B cell (primary cell): ENCODE measurements at regions not wholly inside any gene's neighbourhood (a gene's known extent, or its start where the extent isn't known, plus 50 kb on each side); places are given as distances from the start of the nearest gene placed in this dataset.

ENCODE experiments used
- ATAC-seq: fragments of 200-7000 bp; cut with Tn5 transposase; one replicate; pipeline ENCODE4 v1.10.0; 2021; ENCODE audit warnings: low read depth, mild to moderate bottlenecking, moderate number of reproducible peaks, moderate library complexity
- CTCF ChIA-PET: fragments of 350-600 bp; sonication (Branson Sonifier 250); formaldehyde crosslinking; loops from one replicate; lab custom pipeline; 2021; ENCODE audit warnings: antibody characterized with exemption, inconsistent platforms; lab: Charles Lee
- POLR2A ChIA-PET: fragments of 350-600 bp; sonication (Branson Sonifier 250); formaldehyde crosslinking; loops from one replicate; lab custom pipeline; 2021; ENCODE audit warnings: antibody characterized with exemption; lab: Charles Lee
- DNase-seq: peaks from one replicate; pipeline ENCODE4 v3.0.0; 2013
- H2AFZ ChIP-seq: 2 replicates; pipeline ENCODE4 v1.6.1; 2012; ENCODE audit warnings: mild to moderate bottlenecking, low read depth, low read length; ENCODE audit not compliant: insufficient read depth, poor library complexity, severe bottlenecking
- H3K27ac ChIP-seq, 2 donors: 1 replicate in 1 of 2; 2 replicates in 1 of 2; pipeline ENCODE4 v1.5.1; 2012 to 2013; ENCODE audit warnings: low read length in 2 of 2, mild to moderate bottlenecking in 2 of 2, moderate library complexity in 1 of 2
- H3K27me3 ChIP-seq, 4 experiments: fragments of 200-600 bp in 1 of 4; sonication (generic) in 1 of 4; replicated peaks in 1 of 4; 1 replicate in 2 of 4; 2 replicates in 2 of 4; pipeline versions ENCODE4 v1.6.1 to v1.7.0; 2013 to 2016; ENCODE audit warnings: low read length in 3 of 4, mild to moderate bottlenecking in 2 of 4, mixed read lengths in 1 of 4, moderate library complexity in 1 of 4; ENCODE audit not compliant: insufficient read depth in 4 of 4, control insufficient read depth in 3 of 4; ENCODE audit errors: control extremely low read depth in 1 of 4
- H3K36me3 ChIP-seq, 2 experiments: replicated peaks in 1 of 2; 1 replicate in 1 of 2; 2 replicates in 1 of 2; pipeline versions ENCODE4 v1.6.1 to v1.7.1; 2013; ENCODE audit warnings: low read length in 1 of 2; ENCODE audit not compliant: insufficient read depth in 2 of 2, control insufficient read depth in 1 of 2; ENCODE audit errors: control extremely low read depth in 1 of 2, extremely low read depth in 1 of 2
- H3K4me1 ChIP-seq, 2 donors: fragments of 200-600 bp in 1 of 2; sonication (generic) in 1 of 2; 1 replicate in 1 of 2; 2 replicates in 1 of 2; pipeline versions ENCODE4 v1.5.1 to v1.6.1; 2013 to 2017; ENCODE audit warnings: low read length in 2 of 2; ENCODE audit not compliant: control insufficient read depth in 2 of 2, insufficient read depth in 2 of 2
- H3K4me2 ChIP-seq: replicated peaks from 2 replicates; pipeline ENCODE3; 2012; ENCODE audit warnings: mild to moderate bottlenecking, low read depth, low read length; ENCODE audit not compliant: poor library complexity, severe bottlenecking
- H3K4me3 ChIP-seq, 5 experiments: fragments of 200-600 bp in 1 of 5; sonication (generic) in 1 of 5; 1 replicate in 3 of 5; 2 replicates in 2 of 5; pipeline versions ENCODE4 v1.5.1 to v1.7.0; 2011 to 2016; ENCODE audit warnings: low read length in 4 of 5, mild to moderate bottlenecking in 4 of 5, low read depth in 2 of 5, control low read depth in 1 of 5, moderate library complexity in 1 of 5; ENCODE audit not compliant: insufficient read depth in 1 of 5; ENCODE audit errors: control extremely low read depth in 1 of 5, extremely low read depth in 1 of 5
- H3K79me2 ChIP-seq: fragments of 200-600 bp; sonication (generic); one replicate; pipeline ENCODE4 v1.6.0; 2016; ENCODE audit warnings: low read length; ENCODE audit not compliant: control insufficient read depth, insufficient read depth
- H3K9ac ChIP-seq: fragments of 200-600 bp; sonication (generic); 2 replicates; pipeline ENCODE4 v1.6.1; 2017; ENCODE audit warnings: mild to moderate bottlenecking, low read length, moderate library complexity
- H3K9me3 ChIP-seq, 3 donors: one replicate each; pipeline versions ENCODE4 v1.6.1 to v1.7.1; 2013; ENCODE audit warnings: low read length in 2 of 3; ENCODE audit not compliant: control insufficient read depth in 2 of 3, insufficient read depth in 1 of 3; ENCODE audit errors: control extremely low read depth in 1 of 3
- H4K20me1 ChIP-seq: 2 replicates; pipeline ENCODE4 v1.6.0; 2012; ENCODE audit warnings: mild to moderate bottlenecking, low read length; ENCODE audit not compliant: insufficient read depth, control insufficient read depth, poor library complexity, severe bottlenecking
- H3K27ac Mint-ChIP-seq: one replicate; pipeline ENCODE4 v1.8.0; 2021; ENCODE audit warnings: mixed read lengths
- H3K27me3 Mint-ChIP-seq: one replicate; pipeline ENCODE4 v1.8.0; 2021; ENCODE audit warnings: mixed read lengths
- H3K4me1 Mint-ChIP-seq: one replicate; pipeline ENCODE4 v1.8.0; 2021; ENCODE audit warnings: mixed read lengths
- H3K4me3 Mint-ChIP-seq: one replicate; pipeline ENCODE4 v1.8.0; 2021; ENCODE audit warnings: mixed read lengths
- H3K9me3 Mint-ChIP-seq: one replicate; pipeline ENCODE4 v1.8.0; 2022; ENCODE audit warnings: mixed read lengths; ENCODE audit not compliant: insufficient read depth
- EZH2 ChIP-seq: IDR thresholded peaks from 2 replicates; pipeline ENCODE4 v1.6.1; 2012; ENCODE audit warnings: borderline replicate concordance, low read depth, mild to moderate bottlenecking, moderate library complexity, low read length; ENCODE audit not compliant: insufficient read depth, poor library complexity, severe bottlenecking
- WGBS: methylation state at CpG from one replicate; pipeline ENCODE4 v1.1.5; 2013; ENCODE audit warnings: missing lambda C conversion rate; ENCODE audit not compliant: insufficient coverage; 5-methylcytosine and 5-hydroxymethylcytosine counted together
- intact Hi-C: fragments of 100-400 bp; cut with micrococcal nuclease; formaldehyde crosslinking; loops from one replicate; pipeline ENCODE4 v1.10.0; 2022
- TF ChIP-seq, protein P1 (sequence below): fragments of 200-600 bp; IDR thresholded peaks from one replicate; pipeline ENCODE4 v1.8.0; 2022; ENCODE audit warnings: antibody characterized with exemption, mild to moderate bottlenecking

DNA sequence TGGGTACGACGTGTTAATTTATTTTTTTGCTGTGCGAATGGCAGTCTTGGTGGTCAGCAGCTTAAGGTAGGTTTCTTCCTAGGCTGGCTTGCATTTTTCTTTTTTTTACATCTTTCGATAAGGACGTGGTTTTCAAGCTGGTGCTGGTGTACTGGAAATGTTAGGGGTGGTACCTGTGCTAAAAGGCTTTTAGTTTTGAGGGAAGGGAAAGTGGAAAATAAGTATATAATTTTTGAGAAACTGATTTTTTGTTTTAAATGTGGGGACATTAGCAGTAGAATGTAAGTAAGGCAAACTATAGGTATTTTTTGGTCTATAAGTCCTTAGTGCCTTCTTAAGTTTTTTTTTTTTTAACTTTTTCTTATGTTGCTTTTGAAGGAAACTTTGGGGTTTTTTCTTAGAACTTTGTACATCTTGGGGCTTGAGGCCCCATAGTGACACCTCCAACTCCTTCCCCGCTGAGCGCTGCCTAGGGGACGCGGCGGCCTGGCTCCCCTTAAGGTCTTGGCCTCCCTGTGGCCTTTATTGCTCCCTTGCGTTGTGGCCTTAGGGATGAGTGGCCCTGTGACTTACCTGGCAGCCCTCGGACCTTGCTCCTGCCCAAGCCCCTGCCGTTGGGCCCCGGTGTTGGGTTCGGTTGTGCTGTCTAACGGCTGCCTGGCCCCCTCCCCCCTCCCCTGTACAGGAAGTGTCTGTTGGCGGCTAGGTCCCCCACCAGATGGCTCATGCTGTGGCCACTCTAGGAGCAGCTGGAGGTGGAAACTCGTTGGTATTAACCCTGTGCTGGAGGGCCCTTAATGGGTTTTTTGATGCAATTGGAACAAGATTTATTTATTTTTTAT, 88.0 kb upstream of the RPRML start:
- DNase-seq (peak; percentile 91), ATAC-seq (peak; percentile 99)
- no peaks in the 10 kb centered on the region for H4K20me1 ChIP-seq
- peaks cover 11 to 12% of the 10 kb centered on the region in 2 donors for H3K4me1 ChIP-seq
- H2AFZ ChIP-seq = peak overlapping the region; percentile 98
- no peaks in the 10 kb centered on the region for H3K36me3 ChIP-seq
- H3K9me3 ChIP-seq = peaks cover 0 to 2% (median 2%) of the 10 kb centered on the region in 3 donors
- TF ChIP-seq, protein P1, sequence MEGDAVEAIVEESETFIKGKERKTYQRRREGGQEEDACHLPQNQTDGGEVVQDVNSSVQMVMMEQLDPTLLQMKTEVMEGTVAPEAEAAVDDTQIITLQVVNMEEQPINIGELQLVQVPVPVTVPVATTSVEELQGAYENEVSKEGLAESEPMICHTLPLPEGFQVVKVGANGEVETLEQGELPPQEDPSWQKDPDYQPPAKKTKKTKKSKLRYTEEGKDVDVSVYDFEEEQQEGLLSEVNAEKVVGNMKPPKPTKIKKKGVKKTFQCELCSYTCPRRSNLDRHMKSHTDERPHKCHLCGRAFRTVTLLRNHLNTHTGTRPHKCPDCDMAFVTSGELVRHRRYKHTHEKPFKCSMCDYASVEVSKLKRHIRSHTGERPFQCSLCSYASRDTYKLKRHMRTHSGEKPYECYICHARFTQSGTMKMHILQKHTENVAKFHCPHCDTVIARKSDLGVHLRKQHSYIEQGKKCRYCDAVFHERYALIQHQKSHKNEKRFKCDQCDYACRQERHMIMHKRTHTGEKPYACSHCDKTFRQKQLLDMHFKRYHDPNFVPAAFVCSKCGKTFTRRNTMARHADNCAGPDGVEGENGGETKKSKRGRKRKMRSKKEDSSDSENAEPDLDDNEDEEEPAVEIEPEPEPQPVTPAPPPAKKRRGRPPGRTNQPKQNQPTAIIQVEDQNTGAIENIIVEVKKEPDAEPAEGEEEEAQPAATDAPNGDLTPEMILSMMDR = no peak
- no peak for TF ChIP-seq EZH2
- peaks cover 36% of the 10 kb centered on the region for H3K4me1 Mint-ChIP-seq
- peak overlapping the region; percentile 94 for H3K9ac ChIP-seq
- no peaks in the 10 kb centered on the region for H3K27me3 Mint-ChIP-seq
- peak overlapping the region; percentile 75 to 93 for H3K27ac ChIP-seq
- CTCF ChIA-PET = interaction anchor here (1.2 kb wide), 1 partner anchor 39 kb away, joined by 4 read pairs; no protein-coding TSS in a partner anchor
- H3K79me2 ChIP-seq = no peaks in the 10 kb centered on the region
- H3K9me3 Mint-ChIP-seq = no peaks in the 10 kb centered on the region
- 4% methylated on average over 12 of the region's 18 CpGs for WGBS
- peak overlapping the region; percentile 65 to 95 (median 90) for H3K4me3 ChIP-seq
- H3K27ac Mint-ChIP-seq = peak overlapping the region; percentile 97
- no peaks in the 10 kb centered on the region for H3K27me3 ChIP-seq
- POLR2A ChIA-PET = interaction anchor here (0.6 to 0.7 kb wide), 4 partner anchors 150 to 874 kb away, joined by 3 to 4 read pairs (median 4); partner anchors contain the start of gene KANSL1
- peak overlapping the region; percentile 98 for H3K4me3 Mint-ChIP-seq
- intact Hi-C loops = loop anchor here (1.0 to 10.0 kb wide), 6 partner anchors 33 to 872 kb away; partner anchors contain the start of genes CDC27, EFCAB13, GOSR2 and KANSL1
- H3K4me2 ChIP-seq = peak overlapping the region; percentile 80

DNA sequence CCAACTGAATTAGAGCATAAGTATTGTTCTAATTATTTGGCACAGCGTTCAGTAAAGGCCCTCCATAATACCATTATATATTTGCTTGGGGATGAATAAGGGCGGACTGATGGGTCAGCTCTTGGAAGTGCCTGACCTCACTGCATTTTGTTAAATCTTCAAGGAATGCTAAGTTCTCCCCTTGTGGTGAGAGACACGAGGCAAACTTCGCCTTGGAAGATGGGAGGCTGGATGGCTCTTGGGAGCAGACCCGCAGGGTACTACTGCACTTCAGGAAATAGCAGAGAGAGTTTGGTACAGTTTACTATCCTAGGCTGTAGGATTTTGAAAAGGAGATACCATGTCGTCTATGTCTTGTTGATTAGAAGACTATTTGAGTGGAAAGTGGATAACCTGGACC, 87.0 kb upstream of the RPRML start:
- no peak for ATAC-seq
- TF ChIP-seq, protein P1 = no peak
- no peak for TF ChIP-seq EZH2
- Mint-ChIP-seq H3K9me3 (no peaks in the 10 kb centered on the region), H3K4me1 (peaks cover 29% of the 10 kb centered on the region), H3K27ac (peak overlapping the region; percentile 54), H3K27me3 (no peaks in the 10 kb centered on the region), H3K4me3 (peak overlapping the region; percentile 98)
- H3K4me2 ChIP-seq = no peak overlapping the region
- no peaks in the 10 kb centered on the region for H4K20me1 ChIP-seq
- no peak overlapping the region for H3K4me3 ChIP-seq
- POLR2A ChIA-PET = no interaction called here
- H3K36me3 ChIP-seq = no peaks in the 10 kb centered on the region
- H3K79me2 ChIP-seq = peaks cover 4% of the 10 kb centered on the region
- no peak overlapping the region for H2AFZ ChIP-seq
- no peak overlapping the region for H3K27ac ChIP-seq
- H3K27me3 ChIP-seq = no peaks in the 10 kb centered on the region
- DNase-seq = no peak
- CTCF ChIA-PET = no interaction called here
- H3K9ac ChIP-seq = no peak overlapping the region
- H3K4me1 ChIP-seq = peaks cover 8% of the 10 kb centered on the region in 2 donors
- intact Hi-C loops = loop anchor here (5.0 to 10.0 kb wide), 3 partner anchors 119 to 871 kb away; partner anchors contain the start of genes CDC27, EFCAB13 and KANSL1
- 100% methylated on average over 2 of the region's 6 CpGs for WGBS
- H3K9me3 ChIP-seq = peaks cover 0 to 2% (median 2%) of the 10 kb centered on the region in 3 donors
